SU-DHL-6 (cell line): ENCODE measurements at regions not wholly inside any gene's neighbourhood (a gene's known extent, or its start where the extent isn't known, plus 50 kb on each side); places are given as distances from the start of the nearest gene placed in this dataset.

ENCODE experiments used
- H2AFZ ChIP-seq: fragments of 200-600 bp; sonication (generic); 2 replicates; pipeline ENCODE4 v1.6.1; 2014; ENCODE audit warnings: low read depth, mild to moderate bottlenecking, moderate library complexity, mixed read lengths, antibody characterized with exemption, low read length; ENCODE audit not compliant: severe bottlenecking
- H3F3A ChIP-seq: fragments of 200-600 bp; shearing (Covaris generic); 2 replicates; pipeline ENCODE4 v1.6.0; 2016; ENCODE audit warnings: antibody characterized with exemption, mild to moderate bottlenecking; ENCODE audit not compliant: insufficient read depth
- H3K27ac ChIP-seq: fragments of 200-600 bp; sonication (generic); 2 replicates; pipeline ENCODE4 v1.5.1; 2016; ENCODE audit warnings: low read depth, mild to moderate bottlenecking, low read length, moderate library complexity, mixed read lengths
- H3K27me3 ChIP-seq: fragments of 200-600 bp; sonication (generic), shearing (Covaris generic); 2 replicates; pipeline ENCODE4 v1.6.0; 2014; ENCODE audit warnings: mild to moderate bottlenecking, low read length
- H3K36me3 ChIP-seq: fragments of 200-600 bp; sonication (generic); 2 replicates; pipeline ENCODE4 v1.6.1; 2014; ENCODE audit warnings: mild to moderate bottlenecking, low read length, mixed read lengths
- H3K4me2 ChIP-seq: fragments of 300-600, 200-600 bp; shearing (Covaris generic), sonication (generic); 2 replicates; pipeline ENCODE4 v1.6.0; 2014; ENCODE audit warnings: low read length, low read depth, mild to moderate bottlenecking; ENCODE audit not compliant: poor library complexity, severe bottlenecking
- H3K4me3 ChIP-seq: fragments of 200-600 bp; sonication (generic); 2 replicates; pipeline ENCODE4 v1.5.1; 2014; ENCODE audit warnings: antibody characterized with exemption, low read length, mild to moderate bottlenecking, mixed read lengths; ENCODE audit not compliant: insufficient read depth, poor library complexity, severe bottlenecking
- H3K79me2 ChIP-seq: fragments of 200-600 bp; sonication (generic); 2 replicates; pipeline ENCODE4 v1.6.1; 2014; ENCODE audit warnings: mild to moderate bottlenecking, low read length, moderate library complexity; ENCODE audit not compliant: insufficient read depth
- H3K9ac ChIP-seq: fragments of 200-600 bp; sonication (generic); 2 replicates; pipeline ENCODE4 v1.7.0; 2014; ENCODE audit warnings: mild to moderate bottlenecking, low read length
- H3K9me2 ChIP-seq: fragments of 200-600 bp; sonication (generic); replicated peaks from 2 replicates; pipeline ENCODE4 v1.6.1; 2014; ENCODE audit warnings: low read length; ENCODE audit not compliant: insufficient read depth
- H3K9me3 ChIP-seq: fragments of 200-600 bp; sonication (generic); 2 replicates; pipeline ENCODE4 v1.6.1; 2014; ENCODE audit warnings: low read length, mixed read lengths; ENCODE audit not compliant: insufficient read depth
- H4K20me1 ChIP-seq: fragments of 200-600 bp; sonication (generic); 2 replicates; pipeline ENCODE4 v1.6.1; 2014; ENCODE audit warnings: low read depth, mild to moderate bottlenecking, antibody characterized with exemption, low read length, moderate library complexity, mixed read lengths
- CTCF ChIP-seq: fragments of 200-600 bp; sonication (generic); IDR thresholded peaks from one replicate; pipeline ENCODE4 v1.5.1; 2017; ENCODE audit warnings: antibody characterized with exemption, mild to moderate bottlenecking, low read length, moderate library complexity; ENCODE audit not compliant: insufficient read depth, poor library complexity, severe bottlenecking
- EZH2phosphoT487 ChIP-seq: fragments of 200-600 bp; sonication (generic), shearing (Covaris generic); conservative IDR thresholded peaks from 2 replicates; pipeline ENCODE4 v1.6.1; 2018; ENCODE audit warnings: mild to moderate bottlenecking, antibody characterized with exemption, low read length, moderate library complexity, mixed read lengths

GRCh38 chr5:30325795-30326194 lies 867.7 kb upstream of the CDH6 start:
- Histone ChIP-seq H3K9ac (no peak overlapping the region), H2AFZ (no peak overlapping the region), H3K9me2 (no peaks in the 10 kb centered on the region), H3F3A (no peaks in the 10 kb centered on the region), H3K79me2 (no peaks in the 10 kb centered on the region), H4K20me1 (no peaks in the 10 kb centered on the region), H3K4me2 (no peak overlapping the region), H3K36me3 (no peaks in the 10 kb centered on the region), H3K9me3 (no peaks in the 10 kb centered on the region), H3K27ac (no peak overlapping the region), H3K4me3 (no peak overlapping the region), H3K27me3 (no peaks in the 10 kb centered on the region)
- TF ChIP-seq CTCF (no peak), EZH2phosphoT487 (no peak)

GRCh38 chr5:30324083-30324482 lies 869.4 kb upstream of the CDH6 start:
- Histone ChIP-seq H3K9ac (no peak overlapping the region), H3K36me3 (no peaks in the 10 kb centered on the region), H3K9me3 (no peaks in the 10 kb centered on the region), H2AFZ (no peak overlapping the region), H3K4me3 (no peak overlapping the region), H3K9me2 (no peaks in the 10 kb centered on the region), H3K27me3 (no peaks in the 10 kb centered on the region), H3K27ac (no peak overlapping the region), H3K79me2 (no peaks in the 10 kb centered on the region), H3K4me2 (no peak overlapping the region), H4K20me1 (no peaks in the 10 kb centered on the region), H3F3A (no peaks in the 10 kb centered on the region)
- TF ChIP-seq EZH2phosphoT487, result no peak

GRCh38 chr5:30287890-30288289 lies 905.6 kb upstream of the CDH6 start:
- no peaks in the 10 kb centered on the region for H3K9me3 ChIP-seq
- H3K27me3 ChIP-seq, result no peaks in the 10 kb centered on the region
- TF ChIP-seq CTCF (no peak), EZH2phosphoT487 (no peak)
- no peaks in the 10 kb centered on the region for H3K36me3 ChIP-seq
- no peak overlapping the region for H3K27ac ChIP-seq
- H3K4me2 ChIP-seq, result no peak overlapping the region
- no peak overlapping the region for H3K4me3 ChIP-seq
- no peaks in the 10 kb centered on the region for H4K20me1 ChIP-seq
- no peaks in the 10 kb centered on the region for H3K9me2 ChIP-seq
- H2AFZ ChIP-seq, result no peak overlapping the region
- no peaks in the 10 kb centered on the region for H3K79me2 ChIP-seq
- no peaks in the 10 kb centered on the region for H3F3A ChIP-seq
- H3K9ac ChIP-seq, result no peak overlapping the region

GRCh38 chr5:30279237-30279636 lies 914.2 kb upstream of the CDH6 start:
- TF ChIP-seq CTCF (no peak), EZH2phosphoT487 (no peak)
- H3K36me3 ChIP-seq, result no peaks in the 10 kb centered on the region
- H3F3A ChIP-seq, result no peaks in the 10 kb centered on the region
- no peaks in the 10 kb centered on the region for H3K9me3 ChIP-seq
- H3K79me2 ChIP-seq, result no peaks in the 10 kb centered on the region
- no peak overlapping the region for H3K4me3 ChIP-seq
- H3K27ac ChIP-seq, result no peak overlapping the region
- H2AFZ ChIP-seq, result no peak overlapping the region
- no peaks in the 10 kb centered on the region for H3K27me3 ChIP-seq
- no peaks in the 10 kb centered on the region for H3K9me2 ChIP-seq
- H4K20me1 ChIP-seq, result no peaks in the 10 kb centered on the region
- no peak overlapping the region for H3K9ac ChIP-seq
- H3K4me2 ChIP-seq, result no peak overlapping the region
